Stimulated activated CD8-positive, alpha-beta memory T cell treated with anti-CD3 and anti-CD28 coated beads, Interleukin-4, amount 100 ng/mL, for 48 hours (primary cell): ENCODE measurements at regions not wholly inside any gene's neighbourhood (a gene's known extent, or its start where the extent isn't known, plus 50 kb on each side); places are given as distances from the start of the nearest gene placed in this dataset.

ENCODE experiments used
- DNase-seq: peaks from one replicate; pipeline ENCODE4 v3.0.0-alpha.2; 2020

DNA sequence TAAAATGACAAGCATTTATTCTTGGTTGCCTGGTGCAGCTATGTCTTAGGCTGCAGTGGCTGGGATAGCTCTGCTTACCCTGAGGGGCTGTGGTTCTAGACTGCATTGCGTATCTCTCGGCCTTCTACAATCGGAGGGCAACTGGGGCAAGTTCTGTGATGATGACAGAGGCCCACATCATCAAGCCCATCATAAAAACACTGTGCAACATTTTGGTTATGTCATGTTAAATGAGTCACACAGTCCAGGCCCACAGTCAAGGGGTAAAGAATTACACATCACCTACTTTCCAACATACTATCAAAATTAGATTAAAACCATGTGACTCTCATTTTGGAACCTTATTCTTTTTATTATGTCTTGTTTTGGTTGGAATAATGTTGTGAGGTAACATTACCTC lies 120.2 kb upstream of the GUCY1A1 start:
- DNase-seq, result no peak

GRCh38 chr4:155545456-155545855 lies 121.2 kb upstream of the GUCY1A1 start:
- no peak for DNase-seq

- DNase-seq, result no peak
Observed at GRCh38 chr4:155544547-155544946, 122.1 kb upstream of the GUCY1A1 start.

DNA sequence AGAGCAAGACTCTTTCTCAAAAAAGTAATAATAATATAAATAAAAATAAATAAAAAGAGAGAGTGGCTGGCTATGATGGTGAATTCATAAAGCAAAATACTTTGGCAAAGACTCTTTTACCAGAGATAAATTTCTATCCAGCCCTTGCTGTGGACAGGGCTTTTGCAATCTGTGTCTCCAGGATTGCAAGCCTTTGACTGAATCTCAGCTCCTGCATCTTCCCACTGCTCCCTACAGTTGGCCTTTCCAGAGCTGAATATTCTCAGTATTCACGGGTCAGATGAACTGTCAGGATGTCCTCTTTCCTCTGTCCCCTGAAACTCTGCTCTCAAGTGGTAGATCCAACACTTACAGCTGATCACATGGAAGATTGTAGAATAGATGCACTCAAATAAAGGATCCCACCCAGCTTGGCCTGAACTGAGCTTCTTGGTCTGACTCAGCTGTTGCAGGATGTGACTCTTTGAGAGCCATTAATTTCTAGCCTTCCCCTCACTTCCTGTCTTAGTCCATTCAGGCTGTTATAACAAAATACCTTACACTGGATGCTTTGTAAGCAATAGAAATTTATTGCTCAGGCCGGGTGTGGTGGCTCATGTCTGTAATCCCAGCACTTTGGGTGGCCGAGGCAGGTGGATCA lies 123.4 kb upstream of the GUCY1A1 start:
- no peak for DNase-seq

GRCh38 chr4:155542415-155542814 lies 124.2 kb upstream of the GUCY1A1 start:
- DNase-seq, result no peak

GRCh38 chr4:155541716-155542115 lies 124.9 kb upstream of the GUCY1A1 start:
- DNase-seq, result no peak

- DNase-seq, result no peak
Observed at GRCh38 chr4:155540698-155541097, 126.0 kb upstream of the GUCY1A1 start.

DNA sequence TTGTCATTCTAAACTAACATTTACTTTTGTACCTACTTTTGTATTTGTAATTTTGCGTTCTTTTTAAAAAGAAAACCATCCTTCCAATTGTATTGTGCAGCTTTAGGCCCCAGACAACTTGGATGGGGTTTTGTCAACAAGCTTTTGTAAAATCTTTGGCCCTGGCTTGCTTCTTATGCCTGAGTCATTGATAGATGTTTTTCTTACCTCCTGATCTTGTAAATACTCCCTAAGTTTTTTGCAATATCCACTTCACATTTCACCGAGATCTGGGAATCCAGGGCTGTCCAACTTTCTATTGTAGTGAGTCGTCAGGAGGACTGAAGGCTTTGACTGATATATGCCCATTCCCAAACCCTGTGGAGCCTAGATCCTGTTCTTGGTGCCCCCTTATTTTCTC lies 126.9 kb upstream of the GUCY1A1 start:
- no peak for DNase-seq

DNA sequence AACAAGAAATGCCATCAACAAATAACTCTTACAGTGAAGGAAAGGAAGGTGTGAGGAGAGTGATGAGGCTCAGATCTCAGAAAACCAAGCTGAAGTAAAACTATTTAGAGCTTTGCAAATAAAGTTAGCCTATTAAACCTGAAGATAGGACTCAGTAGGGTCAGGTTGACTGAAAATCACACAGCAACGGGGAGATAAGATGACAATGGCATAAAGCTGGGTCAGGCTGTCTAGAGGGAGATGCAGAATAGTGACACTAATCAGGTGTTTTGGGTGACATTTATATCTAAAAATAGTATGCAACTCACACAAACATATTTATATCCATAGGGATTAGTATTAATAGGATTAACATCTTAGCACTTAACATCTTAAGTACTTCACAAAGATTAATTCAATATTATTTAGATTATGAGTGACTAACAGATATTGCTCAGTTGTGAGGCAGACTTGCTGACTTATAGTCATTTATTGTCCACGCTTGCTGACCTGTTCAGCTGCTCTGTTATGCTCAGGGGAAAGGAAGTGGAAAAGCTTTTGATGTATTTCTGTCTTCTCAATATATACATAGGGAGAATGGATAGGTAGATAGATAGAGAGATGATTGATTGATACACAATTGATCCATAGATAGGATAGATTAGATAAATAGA lies 130.7 kb upstream of the GUCY1A1 start:
- no peak for DNase-seq

GRCh38 chr4:155532373-155533085 lies 134.1 kb upstream of the GUCY1A1 start:
- no peak for DNase-seq

DNA sequence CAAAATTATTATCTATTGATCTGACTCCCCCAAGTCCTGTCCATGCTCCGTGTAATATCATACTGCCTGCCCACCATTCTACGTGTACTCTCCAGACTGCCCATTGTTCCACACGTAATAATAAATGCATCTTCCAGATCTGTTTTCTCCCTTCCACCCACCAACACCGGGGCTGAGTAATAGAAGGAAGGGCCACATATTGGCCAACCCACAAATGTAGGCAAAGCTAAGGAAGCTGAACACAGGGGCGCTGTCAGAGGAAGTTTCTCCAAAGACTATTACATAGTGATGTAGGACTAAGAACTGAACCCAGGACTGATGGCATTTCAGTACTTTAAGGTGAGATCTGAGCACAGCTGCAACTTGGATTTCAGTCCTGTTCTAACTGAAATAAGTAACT lies 135.8 kb upstream of the GUCY1A1 start:
- no peak for DNase-seq

DNA sequence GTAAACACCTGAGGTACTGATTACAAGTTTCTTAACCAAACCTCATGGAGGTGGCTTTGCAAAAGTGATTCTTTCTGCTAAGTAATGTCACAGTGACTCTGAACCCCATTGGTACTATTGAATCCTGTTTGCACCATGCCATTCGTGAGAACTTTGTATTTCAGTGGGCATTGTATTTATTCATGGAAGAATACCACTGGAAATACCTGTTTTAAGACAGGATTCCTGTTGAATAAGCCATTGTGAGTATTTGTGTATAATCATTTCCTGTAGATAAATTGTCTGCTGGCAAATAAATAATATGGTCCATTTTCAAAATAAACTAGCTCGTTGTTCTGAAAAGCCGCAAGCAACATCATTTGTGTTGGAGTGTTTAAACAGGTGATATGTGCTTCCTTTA lies 136.4 kb upstream of the GUCY1A1 start:
- DNase-seq, result no peak

GRCh38 chr4:155529716-155530115 lies 136.9 kb upstream of the GUCY1A1 start:
- DNase-seq, result no peak

DNA sequence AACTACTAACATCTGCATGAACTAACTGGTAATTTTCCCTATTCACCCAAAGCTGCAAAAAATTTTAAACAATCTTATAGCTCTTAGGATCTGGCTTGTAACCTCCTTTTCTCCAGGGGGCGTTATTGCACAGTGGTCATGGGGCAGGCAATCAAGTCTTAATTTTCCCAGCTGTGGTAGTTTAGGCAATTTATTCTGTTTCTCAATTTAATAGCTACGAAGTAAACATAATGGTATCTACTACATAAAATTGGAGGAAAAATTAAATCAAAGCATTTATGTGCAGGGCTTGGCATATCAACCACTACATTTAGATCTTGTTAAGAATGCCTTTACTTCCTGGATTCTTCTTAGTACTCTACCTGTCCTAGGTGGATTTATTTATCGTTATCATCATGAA lies 137.4 kb upstream of the GUCY1A1 start:
- DNase-seq, result no peak

GRCh38 chr4:155526452-155527169 lies 140.0 kb upstream of the GUCY1A1 start:
- no peak for DNase-seq

DNA sequence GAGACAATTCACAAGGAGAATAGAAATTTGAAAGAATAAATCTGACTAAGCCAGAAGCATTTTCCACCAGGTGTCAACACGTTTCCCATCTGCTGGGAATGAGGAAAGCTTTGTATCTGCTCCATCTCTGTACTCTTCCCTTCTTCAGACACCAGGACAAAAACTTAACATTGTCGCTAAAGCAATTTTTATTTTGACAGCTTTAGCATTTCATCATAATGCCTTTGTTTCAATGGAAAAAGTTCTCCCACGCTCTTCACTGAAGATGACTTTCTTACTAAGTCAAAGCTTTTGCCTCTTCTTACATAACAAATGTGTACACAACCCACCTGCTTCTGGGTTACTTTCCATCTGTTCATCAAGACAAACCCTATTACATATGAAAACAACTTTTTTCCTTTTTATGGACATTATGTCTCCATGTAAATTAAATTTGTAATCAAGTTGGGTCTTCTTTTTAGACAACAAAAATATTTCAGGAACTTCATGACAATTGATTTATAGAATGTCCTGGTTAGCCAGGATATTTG lies 141.7 kb upstream of the GUCY1A1 start:
- no peak for DNase-seq

DNA sequence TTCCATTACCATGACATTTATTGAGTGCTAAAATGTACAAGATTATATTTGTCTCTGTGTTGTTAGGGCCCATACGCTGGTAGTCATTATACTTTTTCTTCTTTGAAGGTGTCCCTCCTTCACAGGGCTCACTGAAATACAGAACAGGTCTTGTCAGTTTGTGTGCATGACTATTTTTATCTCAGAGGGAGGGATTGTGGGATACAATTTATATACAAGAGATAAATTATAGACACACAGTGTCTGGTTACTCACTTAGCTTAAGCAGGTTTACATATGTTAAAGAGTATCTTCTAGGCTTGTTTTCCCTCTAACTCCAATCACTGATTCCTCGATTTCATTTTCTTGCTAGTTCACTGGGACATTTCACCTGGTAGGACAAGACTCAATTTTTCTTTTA lies 143.3 kb upstream of the GUCY1A1 start:
- DNase-seq, result no peak

- DNase-seq, result no peak
Observed at GRCh38 chr4:155522201-155522600, 144.4 kb upstream of the GUCY1A1 start.

- no peak for DNase-seq
Observed at GRCh38 chr4:155521382-155521781, 144.6 kb upstream of the MAP9 start.

GRCh38 chr4:155515444-155516075 lies 138.8 kb upstream of the MAP9 start:
- no peak for DNase-seq

- DNase-seq, result no peak
Observed at GRCh38 chr4:155514628-155515027, 137.9 kb upstream of the MAP9 start.

GRCh38 chr4:155512817-155513216 lies 136.1 kb upstream of the MAP9 start:
- DNase-seq, result no peak

DNA sequence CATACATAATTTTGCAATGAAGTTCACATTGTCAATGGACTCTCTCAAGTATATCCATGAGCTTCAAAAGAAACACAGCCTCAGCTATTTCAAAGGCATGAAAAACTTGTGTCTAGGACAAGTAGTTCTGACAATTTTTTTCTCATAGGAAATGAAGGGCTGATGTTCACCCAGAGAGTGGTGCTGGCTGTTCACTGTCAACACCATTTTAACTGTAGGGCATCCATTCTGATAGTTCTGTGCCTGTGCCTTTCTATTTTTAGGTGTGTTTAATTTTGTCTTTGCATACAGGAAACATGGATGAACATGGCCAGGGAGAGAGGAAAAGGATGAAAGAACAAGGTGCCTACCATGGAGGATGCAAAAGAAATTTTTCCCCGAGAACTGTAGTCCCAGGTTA lies 135.3 kb upstream of the MAP9 start:
- no peak for DNase-seq
